ENCODE measurements at regions not wholly inside any gene's neighbourhood (a gene's known extent, or its start where the extent isn't known, plus 50 kb on each side); places are given as distances from the start of the nearest gene placed in this dataset.
A peak's percentile ranks its signal among the peaks of the same experiment; 100 is the strongest.
"Not testable (repeated sequence)": the region's sequence is repeated elsewhere in the genome, so short reads cannot be mapped to it uniquely, and the experiment has no call there.

GRCh38 chr1:25171013-25171412, 61.3 kb downstream of the SYF2 start:
- DNase-seq, result not testable (repeated sequence)

GRCh38 chr1:25170439-25170838, 61.9 kb downstream of the SYF2 start:
- DNase-seq (no peak), ATAC-seq (no peak)

More at GRCh38 chr1:25171013-25171412, 61.3 kb downstream of the SYF2 start:
- ATAC-seq, result not testable (repeated sequence)

- no peak for ATAC-seq
- no peak for DNase-seq
Measured at GRCh38 chr1:25169610-25170009, 62.7 kb downstream of the SYF2 start.

GRCh38 chr1:25169168-25169567, 63.1 kb downstream of the SYF2 start:
- no peak for DNase-seq
- no peak for ATAC-seq

- ATAC-seq (no peak), DNase-seq (no peak)
Measured at GRCh38 chr1:25168193-25169071, 63.9 kb downstream of the SYF2 start.

- no peak for ATAC-seq
- no peak for DNase-seq
Measured at GRCh38 chr1:25167269-25168192, 64.8 kb downstream of the SYF2 start.

- ATAC-seq (no peak), DNase-seq (no peak)
Measured at GRCh38 chr1:25166847-25167246, 65.5 kb downstream of the SYF2 start.

- ATAC-seq, result no peak
- DNase-seq, result no peak
Measured at GRCh38 chr1:25163986-25164385, 68.3 kb downstream of the SYF2 start.

GRCh38 chr1:25161981-25162380, 70.3 kb downstream of the SYF2 start:
- no peak for DNase-seq

GRCh38 chr1:25157846-25158245, 74.5 kb downstream of the SYF2 start:
- ATAC-seq (no peak), DNase-seq (no peak)

More at GRCh38 chr1:25161981-25162380, 70.3 kb downstream of the SYF2 start:
- ATAC-seq, result no peak

GRCh38 chr1:25150985-25151495, 81.3 kb downstream of the SYF2 start:
- DNase-seq (no peak), ATAC-seq (no peak)

GRCh38 chr1:25148673-25149300, 83.5 kb downstream of the SYF2 start:
- peak; percentile 59 for ATAC-seq
- DNase-seq, result peak; percentile 28

- DNase-seq, result no peak
- ATAC-seq, result no peak
Measured at GRCh38 chr1:25146451-25146855, 85.8 kb downstream of the SYF2 start.

GRCh38 chr1:25145775-25146393, 86.4 kb downstream of the SYF2 start:
- DNase-seq (no peak), ATAC-seq (no peak)

GRCh38 chr1:25140073-25140797, 92.1 kb downstream of the SYF2 start:
- DNase-seq, result no peak
- ATAC-seq, result peak; percentile 71

GRCh38 chr1:25137521-25138395, 94.5 kb downstream of the SYF2 start:
- no peak for DNase-seq
- no peak for ATAC-seq

GRCh38 chr1:25137106-25137505, 95.2 kb downstream of the SYF2 start:
- ATAC-seq, result no peak

GRCh38 chr1:25135909-25136308, 96.4 kb downstream of the SYF2 start:
- ATAC-seq, result no peak
- no peak for DNase-seq

More at GRCh38 chr1:25137106-25137505, 95.2 kb downstream of the SYF2 start:
- no peak for DNase-seq

GRCh38 chr1:25134801-25135461, 97.4 kb downstream of the SYF2 start:
- ATAC-seq, result no peak
- no peak for DNase-seq
